ENCODE measurements at regions not wholly inside any gene's neighbourhood (a gene's known extent, or its start where the extent isn't known, plus 50 kb on each side); places are given as distances from the start of the nearest gene placed in this dataset.

DNA sequence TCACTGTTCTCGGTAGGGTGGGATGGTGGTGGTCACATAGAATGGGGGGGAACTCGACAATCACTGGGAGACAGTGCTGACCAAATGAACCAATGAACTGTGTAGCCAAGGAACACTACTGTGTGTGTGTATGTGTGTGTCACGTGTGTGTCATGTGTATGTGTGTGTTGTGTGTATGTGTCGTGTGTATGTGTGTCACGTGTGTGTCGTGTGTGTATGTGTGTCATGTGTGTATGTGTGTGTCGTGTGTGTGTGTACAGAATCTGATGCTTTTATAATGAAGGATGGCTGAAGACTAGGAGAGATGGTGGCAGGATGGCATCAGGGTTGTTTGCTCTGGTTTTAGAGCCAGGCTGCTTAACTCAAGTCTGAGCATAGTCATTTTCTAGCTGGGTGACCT lies 99.1 kb upstream of the DUSP22 start:
- TF ChIP-seq CTCF (conservative IDR thresholded peaks at IDR 0.05) (no peak), EZH2 (IDR thresholded peaks at IDR 0.05; ENCODE audit: low read depth) (no peak)

All from PC-9 (cell line).